Lower lobe of right lung (tissue), 2 donors: ENCODE measurements at regions not wholly inside any gene's neighbourhood (a gene's known extent, or its start where the extent isn't known, plus 50 kb on each side); places are given as distances from the start of the nearest gene placed in this dataset.

Experiments
- ATAC-seq, 2 donors: fragments of 200-7000 bp; cut with Tn5 transposase; one replicate each; pipeline ENCODE4 v1.9.1; 2020 to 2022; ENCODE audit warnings: mild to moderate bottlenecking in 2 of 2, moderate library complexity in 2 of 2
- DNase-seq: peaks from one replicate; pipeline ENCODE4 v3.0.0-alpha.2; 2020
- H3K27ac ChIP-seq: fragments of 200-600 bp; one replicate; pipeline ENCODE4 v1.8.0; 2022
- H3K27me3 ChIP-seq: fragments of 200-600 bp; one replicate; pipeline ENCODE4 v1.8.0; 2022; ENCODE audit warnings: low read depth
- H3K36me3 ChIP-seq: fragments of 200-600 bp; one replicate; pipeline ENCODE4 v1.8.0; 2022; ENCODE audit warnings: mild to moderate bottlenecking
- H3K4me1 ChIP-seq: fragments of 200-600 bp; one replicate; pipeline ENCODE4 v1.8.0; 2022
- H3K4me3 ChIP-seq: fragments of 200-600 bp; one replicate; pipeline ENCODE4 v1.8.0; 2022; ENCODE audit warnings: mild to moderate bottlenecking
- H3K9me3 ChIP-seq: fragments of 200-600 bp; one replicate; pipeline ENCODE4 v1.8.0; 2022
- intact Hi-C: fragments of 100-400 bp; cut with DNase I; formaldehyde crosslinking; loops from one replicate; pipeline ENCODE4 v1.11.0; 2022
- TF ChIP-seq, protein P1 (sequence below): fragments of 200-600 bp; IDR thresholded peaks from one replicate; pipeline ENCODE4 v1.8.0; 2022; ENCODE audit warnings: antibody characterized with exemption, mild to moderate bottlenecking
- donor health status: DM: no; HTN: yes; CAD: no; lungs with severe emphysema.

DNA sequence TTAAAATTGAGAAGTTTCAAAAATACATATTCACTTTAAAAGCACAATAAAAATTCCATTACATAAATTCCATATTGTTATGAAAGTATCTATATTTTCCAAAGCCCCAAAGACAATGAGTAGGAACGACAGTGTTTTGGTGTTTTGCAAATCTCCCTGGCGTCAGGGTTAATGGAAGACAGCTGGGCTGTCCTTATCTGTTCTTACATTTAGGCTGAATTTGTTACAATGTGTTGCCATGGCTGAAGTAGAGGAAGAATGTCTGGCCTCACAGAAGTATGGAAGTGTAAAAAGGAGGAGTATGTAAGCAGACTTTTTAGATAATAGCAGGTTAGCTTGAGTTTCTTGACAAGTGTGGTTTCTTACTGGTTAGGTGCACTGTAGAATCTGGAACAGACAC is 124.4 kb upstream of the SPATA13 start:
- intact Hi-C loops, result no loop called here
- Histone ChIP-seq H3K36me3 (no peaks in the 10 kb centered on the region), H3K27ac (no peak overlapping the region), H3K27me3 (no peaks in the 10 kb centered on the region), H3K9me3 (no peaks in the 10 kb centered on the region), H3K4me1 (peaks cover 26% of the 10 kb centered on the region), H3K4me3 (no peak overlapping the region)
- ATAC-seq (no peak), DNase-seq (no peak)
- TF ChIP-seq, protein P1, sequence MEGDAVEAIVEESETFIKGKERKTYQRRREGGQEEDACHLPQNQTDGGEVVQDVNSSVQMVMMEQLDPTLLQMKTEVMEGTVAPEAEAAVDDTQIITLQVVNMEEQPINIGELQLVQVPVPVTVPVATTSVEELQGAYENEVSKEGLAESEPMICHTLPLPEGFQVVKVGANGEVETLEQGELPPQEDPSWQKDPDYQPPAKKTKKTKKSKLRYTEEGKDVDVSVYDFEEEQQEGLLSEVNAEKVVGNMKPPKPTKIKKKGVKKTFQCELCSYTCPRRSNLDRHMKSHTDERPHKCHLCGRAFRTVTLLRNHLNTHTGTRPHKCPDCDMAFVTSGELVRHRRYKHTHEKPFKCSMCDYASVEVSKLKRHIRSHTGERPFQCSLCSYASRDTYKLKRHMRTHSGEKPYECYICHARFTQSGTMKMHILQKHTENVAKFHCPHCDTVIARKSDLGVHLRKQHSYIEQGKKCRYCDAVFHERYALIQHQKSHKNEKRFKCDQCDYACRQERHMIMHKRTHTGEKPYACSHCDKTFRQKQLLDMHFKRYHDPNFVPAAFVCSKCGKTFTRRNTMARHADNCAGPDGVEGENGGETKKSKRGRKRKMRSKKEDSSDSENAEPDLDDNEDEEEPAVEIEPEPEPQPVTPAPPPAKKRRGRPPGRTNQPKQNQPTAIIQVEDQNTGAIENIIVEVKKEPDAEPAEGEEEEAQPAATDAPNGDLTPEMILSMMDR, result no peak

DNA sequence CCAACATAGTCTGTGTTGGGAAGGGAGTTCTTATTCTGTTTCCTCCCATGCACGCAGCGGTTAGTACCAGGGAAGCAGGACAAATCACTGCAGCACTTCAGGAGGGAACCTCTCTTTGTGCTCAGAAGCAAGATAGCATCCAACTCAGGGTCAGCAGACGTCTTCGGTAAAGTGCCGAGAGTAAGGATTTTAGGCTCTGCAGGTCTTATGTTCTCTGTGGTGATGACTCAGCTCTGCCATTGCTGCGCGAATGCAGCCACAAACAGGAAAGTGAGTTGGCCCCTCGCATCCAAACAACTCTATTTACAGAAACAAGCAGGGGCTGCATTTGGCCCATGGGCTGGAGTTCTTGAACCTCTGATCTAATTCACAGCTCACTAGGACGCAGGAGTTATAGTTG is 122.1 kb upstream of the SPATA13 start:
- ATAC-seq (no peak), DNase-seq (no peak)
- intact Hi-C loops, result no loop called here
- Histone ChIP-seq H3K27ac (no peak overlapping the region), H3K9me3 (no peaks in the 10 kb centered on the region), H3K27me3 (no peaks in the 10 kb centered on the region), H3K4me3 (no peak overlapping the region), H3K36me3 (no peaks in the 10 kb centered on the region), H3K4me1 (peaks cover 5% of the 10 kb centered on the region)
- TF ChIP-seq, protein P1, result no peak

DNA sequence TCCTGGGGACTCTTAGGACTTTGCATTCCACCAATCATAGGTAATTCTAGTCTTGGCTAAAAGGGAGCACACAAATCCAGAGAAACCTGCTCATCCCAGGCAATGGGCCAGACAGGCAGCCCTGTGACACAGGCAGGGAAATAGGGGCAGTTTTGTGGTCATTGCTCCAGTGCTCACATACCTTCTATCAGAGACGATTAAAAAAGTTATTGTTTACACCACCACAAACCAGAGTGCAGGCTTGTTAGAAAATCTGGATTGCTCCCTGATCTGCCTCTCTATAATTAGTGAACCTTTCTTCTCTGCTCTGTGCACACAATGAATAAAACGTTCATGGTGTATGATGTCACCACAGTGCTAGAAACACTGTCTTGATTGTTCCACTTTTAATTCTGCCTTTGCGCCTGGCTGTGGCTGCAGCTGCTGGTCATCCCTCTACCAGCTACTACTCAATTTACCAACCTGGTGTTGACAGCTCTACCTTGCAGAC is 121.6 kb upstream of the SPATA13 start:
- TF ChIP-seq, protein P1, result no peak
- H3K9me3 ChIP-seq, result no peaks in the 10 kb centered on the region

DNA sequence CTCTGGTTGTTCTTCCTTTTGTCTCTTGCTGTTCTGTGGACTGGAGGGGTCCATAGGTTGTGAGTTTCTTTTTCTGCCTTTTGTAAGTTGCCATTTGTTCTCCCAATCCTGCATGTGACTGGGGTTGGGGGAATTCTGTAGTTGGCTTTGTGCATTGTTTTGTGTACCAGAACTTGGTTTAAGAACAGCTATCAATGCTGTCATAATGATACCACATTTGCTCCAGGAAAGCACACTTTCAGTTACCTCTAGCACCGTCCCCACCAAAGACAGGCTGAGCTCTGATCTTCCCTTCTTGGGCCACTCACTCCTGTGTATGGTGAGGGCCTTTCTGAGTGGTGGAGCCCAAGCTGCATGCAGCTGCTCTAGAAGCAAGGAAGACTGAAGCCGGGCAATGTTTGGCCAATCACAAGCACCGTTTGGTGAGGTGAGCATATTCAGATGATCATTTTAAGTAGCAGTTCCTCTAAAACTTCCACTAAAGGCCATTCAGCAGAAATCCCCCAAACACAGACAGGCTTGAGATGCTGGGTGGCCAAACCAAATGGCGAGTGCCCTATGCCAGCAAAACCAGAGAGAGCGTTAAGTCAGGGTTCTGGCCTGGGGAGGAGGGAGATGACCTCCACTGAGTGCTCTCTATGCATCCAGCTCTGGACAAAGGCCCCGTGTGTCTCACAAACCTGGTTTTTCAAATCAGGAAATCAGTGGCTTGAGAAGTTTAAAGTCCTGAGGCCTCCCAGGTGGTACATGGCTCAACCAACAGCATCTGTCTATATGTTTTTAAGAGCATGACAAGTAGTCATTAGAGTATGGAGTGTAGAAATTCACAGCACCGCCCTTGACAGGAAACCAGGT is 120.7 kb upstream of the SPATA13 start:
- no peaks in the 10 kb centered on the region for H3K36me3 ChIP-seq
- DNase-seq (no peak), ATAC-seq (no peak)
- TF ChIP-seq, protein P1, result no peak
- no peak overlapping the region for H3K27ac ChIP-seq
- H3K9me3 ChIP-seq, result no peaks in the 10 kb centered on the region
- intact Hi-C loops, result no loop called here
- H3K27me3 ChIP-seq, result no peaks in the 10 kb centered on the region
- H3K4me1 ChIP-seq, result no peaks in the 10 kb centered on the region
- H3K4me3 ChIP-seq, result no peak overlapping the region

More for the DNA sequence above, 121.6 kb upstream of the SPATA13 start:
- no peak for DNase-seq
- H3K27me3 ChIP-seq, result no peaks in the 10 kb centered on the region
- ATAC-seq, result no peak
- H3K36me3 ChIP-seq, result no peaks in the 10 kb centered on the region
- no peak overlapping the region for H3K4me3 ChIP-seq
- no peak overlapping the region for H3K27ac ChIP-seq
- intact Hi-C loops, result no loop called here
- H3K4me1 ChIP-seq, result peaks cover under 1% of the 10 kb centered on the region

DNA sequence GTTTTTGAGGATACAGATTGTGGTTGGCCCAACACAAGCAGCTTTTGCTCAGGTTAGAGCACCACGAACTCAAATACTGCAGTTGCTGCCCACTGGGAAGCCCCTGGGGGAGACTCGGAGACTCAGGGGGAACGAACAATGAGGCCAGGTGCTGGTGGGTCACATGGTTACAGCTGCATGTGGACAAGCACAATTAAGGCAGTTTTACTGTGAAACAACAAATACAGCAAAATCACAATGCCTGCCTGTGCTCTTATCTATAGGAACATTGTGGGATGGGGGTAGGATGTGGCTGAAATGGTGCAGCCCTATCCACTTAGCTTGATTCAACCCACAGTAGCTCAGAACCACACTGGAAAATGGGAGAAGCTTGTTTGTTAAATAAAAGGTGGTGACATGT is 119.7 kb upstream of the SPATA13 start:
- no peak for DNase-seq
- Histone ChIP-seq H3K4me1 (no peaks in the 10 kb centered on the region), H3K9me3 (no peaks in the 10 kb centered on the region), H3K27ac (no peak overlapping the region), H3K4me3 (no peak overlapping the region), H3K27me3 (no peaks in the 10 kb centered on the region), H3K36me3 (no peaks in the 10 kb centered on the region)
- TF ChIP-seq, protein P1, result no peak
- intact Hi-C loops, result no loop called here
- ATAC-seq, result no peak
